GM19467 (cell line): ENCODE measurements at regions not wholly inside any gene's neighbourhood (a gene's known extent, or its start where the extent isn't known, plus 50 kb on each side); places are given as distances from the start of the nearest gene placed in this dataset.

Source experiments
- ATAC-seq: cut with Tn5 transposase; IDR thresholded peaks from one replicate; pipeline ENCODE4 v1.9.1; 2021; ENCODE audit warnings: mild to moderate bottlenecking, moderate library complexity; ENCODE audit not compliant: unreplicated experiment

DNA sequence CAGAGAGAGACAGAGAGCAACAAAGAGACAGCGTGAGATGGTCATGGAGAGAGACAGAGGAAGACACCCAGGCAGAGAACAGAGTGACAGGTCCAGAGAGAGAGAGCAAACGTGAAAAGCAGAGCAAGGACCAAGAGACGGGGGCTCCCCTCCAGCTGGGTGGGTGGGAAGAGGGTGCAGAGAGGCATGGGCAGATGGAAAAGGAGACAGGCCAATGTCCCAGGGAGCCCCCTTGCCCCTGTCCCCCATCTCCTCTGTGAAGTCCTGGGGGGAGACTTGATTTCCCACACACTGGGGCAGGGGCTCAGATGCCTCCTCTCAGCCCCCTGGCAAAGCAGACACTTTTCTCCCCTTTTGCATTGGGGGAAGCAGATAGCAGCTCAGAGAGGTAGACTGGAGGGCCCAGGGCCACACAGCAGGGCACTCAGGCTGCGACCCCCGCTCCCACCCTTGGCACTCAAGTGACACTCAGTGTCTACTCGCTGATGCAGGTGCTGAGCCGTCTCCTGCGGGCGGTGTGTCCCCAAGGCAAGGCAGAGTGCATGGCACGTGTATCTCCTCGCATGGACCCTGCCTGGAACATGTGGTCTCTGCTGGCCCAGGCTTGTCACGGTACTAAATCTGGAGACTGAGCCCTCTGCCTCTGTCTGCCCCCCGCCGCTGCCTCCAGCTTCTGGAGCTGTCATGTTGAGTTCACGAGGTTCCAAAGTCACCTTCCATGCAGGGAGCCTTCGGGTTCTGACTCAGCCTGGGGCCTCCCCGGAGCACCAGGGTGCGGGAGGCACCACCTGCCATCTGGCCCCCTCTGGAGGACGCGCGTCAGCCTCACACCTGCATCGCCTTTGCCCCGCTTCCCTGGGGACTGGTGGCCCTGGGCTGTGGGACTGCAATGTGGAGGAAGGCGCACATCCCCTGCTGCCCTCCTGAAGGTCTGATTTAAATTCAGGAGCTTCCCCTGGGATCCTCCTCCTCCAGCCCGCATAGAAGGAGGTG lies 215.9 kb upstream of the GSE1 start:
- ATAC-seq = no peak

DNA sequence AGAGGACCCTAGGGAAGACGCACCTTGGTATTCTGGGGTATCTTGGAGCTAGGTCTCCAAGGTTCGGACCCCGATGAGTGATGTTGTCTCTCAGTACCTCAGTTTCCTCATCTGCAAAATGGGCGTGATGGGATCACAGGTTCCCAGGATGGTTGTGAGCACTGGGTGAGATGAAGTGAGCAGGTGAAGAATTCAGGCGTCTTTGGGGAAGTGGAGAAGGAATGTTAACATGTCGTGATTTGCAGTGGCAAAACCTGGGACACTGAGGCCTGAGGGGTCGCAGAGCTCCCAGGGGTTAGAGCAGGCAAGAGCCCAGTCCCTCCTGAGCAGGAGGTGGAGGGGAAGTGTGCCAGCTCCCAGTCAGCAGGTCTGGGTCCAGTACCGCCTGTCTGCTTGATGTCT lies 215.1 kb upstream of the GSE1 start:
- ATAC-seq = no peak

DNA sequence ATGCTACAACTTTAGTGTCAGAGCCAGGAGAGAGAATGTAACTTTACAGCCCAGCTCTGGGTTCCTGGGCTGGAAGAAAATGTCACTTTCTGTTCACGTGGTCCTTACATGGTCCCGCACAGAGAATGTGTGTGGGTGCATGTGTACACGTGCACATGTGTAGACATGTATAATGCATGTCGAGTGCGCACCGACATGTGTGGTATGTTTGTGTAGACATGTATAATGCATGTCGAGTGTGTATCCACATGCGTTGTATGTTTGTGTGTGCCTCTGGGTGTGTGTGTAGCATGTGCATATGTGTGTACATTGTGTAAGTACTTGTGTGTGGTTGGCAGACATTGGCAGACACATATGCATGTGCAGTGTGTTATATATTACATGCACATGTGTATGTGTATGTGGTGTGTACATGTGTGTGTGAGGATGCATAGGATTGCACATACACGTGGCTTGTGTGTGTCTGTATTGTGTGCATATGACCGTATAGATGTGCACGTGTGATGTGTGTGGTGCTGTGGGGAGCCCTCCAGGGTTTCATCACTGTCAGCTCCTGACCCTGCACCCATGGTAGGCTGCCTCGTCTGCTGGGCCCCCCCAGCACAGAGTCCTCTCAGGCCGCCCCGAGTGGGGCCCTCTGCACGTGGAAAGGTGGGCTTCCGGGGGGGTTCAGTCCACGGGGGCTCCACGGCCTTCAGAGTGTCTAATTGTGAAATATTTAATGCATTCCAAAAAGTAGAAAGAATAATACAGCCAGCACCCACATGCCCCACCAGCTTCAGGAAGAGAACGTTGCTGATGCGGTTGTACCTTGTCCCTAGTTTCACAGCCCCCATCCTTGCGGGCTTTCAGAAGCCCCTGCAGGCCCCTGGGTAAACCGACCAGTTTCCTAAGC lies 214.2 kb upstream of the GSE1 start:
- no peak for ATAC-seq

DNA sequence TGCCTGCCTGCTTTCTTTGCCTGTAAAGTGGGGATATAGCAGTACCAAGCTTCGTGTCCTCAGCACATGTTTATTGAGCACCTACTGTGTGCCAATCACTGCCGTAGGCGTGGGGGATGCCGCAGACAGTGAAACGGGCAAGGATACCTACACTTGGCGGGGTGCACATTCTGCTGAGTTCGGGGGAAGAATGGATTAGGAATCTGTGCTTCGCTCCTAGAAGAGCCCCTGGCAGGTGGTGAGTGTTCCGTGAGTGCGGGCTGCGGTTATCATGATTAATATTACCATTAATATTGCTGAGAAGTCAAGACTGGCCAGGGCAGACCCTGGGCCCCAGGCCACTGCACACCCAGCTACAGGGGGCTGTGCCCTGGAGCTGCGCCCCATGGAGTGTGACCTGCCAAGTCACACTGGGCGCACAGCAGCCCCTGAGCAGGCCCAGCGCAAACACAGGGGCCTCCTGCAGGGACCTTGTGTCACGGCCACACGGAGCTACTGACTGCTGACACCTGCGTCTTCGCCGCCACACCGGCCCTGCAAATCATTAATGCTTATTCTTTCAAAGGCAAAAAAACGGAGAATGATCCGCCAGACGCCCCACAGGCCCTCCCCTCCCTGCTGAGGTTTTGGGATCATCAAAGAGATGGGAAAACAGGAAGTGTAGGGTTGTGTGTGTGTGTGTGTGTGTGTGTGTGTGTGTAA lies 213.4 kb upstream of the GSE1 start:
- ATAC-seq = no peak

DNA sequence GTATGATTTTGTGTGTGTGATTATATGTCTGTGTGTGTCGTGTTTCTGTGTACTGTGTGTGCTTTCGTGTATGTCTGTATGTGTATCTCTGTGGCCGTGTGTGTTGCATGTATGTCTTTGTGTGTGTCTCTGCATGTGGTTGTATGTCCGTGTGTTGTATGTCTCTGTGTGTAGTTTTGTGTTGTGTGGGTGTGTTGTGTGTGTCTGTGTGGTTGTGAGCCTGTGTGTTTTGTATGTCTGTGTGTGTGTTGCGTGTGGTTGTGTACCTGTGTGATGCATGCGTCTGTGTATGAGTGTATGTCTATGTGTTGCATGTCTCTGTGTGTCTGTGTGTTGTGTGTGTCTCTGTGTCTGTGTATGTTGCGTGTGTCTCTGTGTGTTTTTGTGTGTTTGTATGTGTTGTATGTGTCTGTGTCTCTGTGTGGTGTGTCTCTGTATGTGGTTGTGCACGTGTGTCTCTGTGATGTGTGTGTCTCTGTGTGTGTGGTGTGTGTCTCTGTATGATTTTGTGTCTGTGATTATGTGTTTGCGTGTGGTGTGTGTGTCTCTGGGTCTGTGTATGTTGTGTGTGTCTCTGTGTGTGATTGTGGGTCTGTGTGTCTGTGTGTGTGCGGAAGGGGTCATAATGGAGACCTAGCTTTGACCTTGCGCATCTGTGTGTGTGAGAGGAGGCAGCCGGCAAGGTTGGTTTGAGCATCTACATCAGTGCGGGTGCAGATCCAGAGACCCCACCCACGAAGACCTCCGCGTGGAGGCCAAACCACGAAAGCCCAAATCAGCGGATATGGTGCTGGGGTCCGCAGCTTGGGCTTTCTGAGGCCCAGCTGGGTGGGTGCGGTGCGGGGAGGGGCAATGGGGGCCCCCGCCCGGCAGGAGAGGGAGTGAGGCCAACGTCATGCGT lies 212.6 kb upstream of the GSE1 start:
- no peak for ATAC-seq

DNA sequence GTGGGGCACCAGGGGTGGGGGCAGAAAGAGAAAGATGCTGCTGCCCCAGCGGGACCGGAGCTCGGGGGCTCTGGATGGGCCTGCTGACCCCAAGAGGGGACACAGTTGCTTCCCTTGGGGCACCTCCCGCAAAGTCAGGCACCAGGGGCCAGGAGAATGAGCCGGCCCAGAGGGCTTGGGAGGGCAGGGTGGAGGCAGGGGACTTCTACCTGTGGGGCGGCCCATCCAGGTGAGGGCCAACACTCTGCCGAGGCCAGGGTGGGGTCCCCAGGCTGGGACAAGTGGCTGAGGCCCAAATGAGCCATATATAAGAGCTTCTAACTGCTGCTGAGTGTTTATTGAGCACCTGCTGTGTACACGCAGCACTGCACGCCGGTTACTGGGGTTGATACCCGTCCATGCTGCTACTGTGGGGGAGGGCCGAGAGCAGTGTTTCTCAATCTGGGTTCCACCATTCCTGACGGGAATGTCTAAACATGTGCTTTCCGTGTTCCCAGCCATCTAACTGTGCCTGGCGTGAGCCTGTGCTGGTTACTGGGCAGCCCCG lies 211.7 kb upstream of the GSE1 start:
- no peak for ATAC-seq

DNA sequence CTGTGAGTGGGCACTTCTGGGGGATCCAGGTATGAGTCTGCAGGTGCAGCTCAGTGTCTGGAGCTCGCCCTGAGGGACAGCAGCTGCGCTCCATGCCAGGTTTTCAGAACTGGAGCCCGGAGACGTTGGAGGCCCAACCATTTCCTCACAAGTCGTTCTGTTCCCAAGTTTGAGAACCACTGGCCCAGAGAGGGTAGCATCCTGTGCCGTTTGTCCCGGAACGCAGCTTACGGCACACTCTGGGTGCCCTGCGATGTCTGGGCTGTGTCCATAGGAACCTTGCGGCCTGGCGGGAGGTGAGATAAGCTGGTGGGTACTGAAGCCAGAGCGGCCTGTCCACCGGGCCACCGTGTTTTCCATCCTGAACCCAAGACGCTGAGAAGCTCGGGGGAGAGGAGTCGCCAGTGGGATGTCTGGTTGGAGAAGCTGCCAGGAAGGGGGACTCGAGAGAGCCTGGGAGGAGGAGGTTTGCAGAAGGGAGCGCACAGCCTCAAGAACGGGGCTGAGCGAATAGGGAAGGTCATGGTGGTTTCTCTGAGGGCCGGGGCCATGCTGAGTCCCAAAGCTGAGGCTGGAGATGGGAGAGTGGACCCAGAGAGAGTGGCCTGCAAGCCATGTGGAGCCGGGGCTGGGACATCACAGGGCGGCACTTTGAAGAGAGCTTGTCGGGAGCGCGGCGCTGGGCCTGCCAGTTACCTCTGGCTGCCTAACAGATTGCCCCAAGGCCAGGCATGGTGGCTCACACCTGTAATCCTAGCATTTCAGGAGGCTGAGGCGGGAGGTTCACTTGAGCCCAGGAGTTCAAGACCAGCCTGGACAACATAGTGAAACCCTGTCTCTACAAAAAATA lies 211.0 kb upstream of the GSE1 start:
- no peak for ATAC-seq

DNA sequence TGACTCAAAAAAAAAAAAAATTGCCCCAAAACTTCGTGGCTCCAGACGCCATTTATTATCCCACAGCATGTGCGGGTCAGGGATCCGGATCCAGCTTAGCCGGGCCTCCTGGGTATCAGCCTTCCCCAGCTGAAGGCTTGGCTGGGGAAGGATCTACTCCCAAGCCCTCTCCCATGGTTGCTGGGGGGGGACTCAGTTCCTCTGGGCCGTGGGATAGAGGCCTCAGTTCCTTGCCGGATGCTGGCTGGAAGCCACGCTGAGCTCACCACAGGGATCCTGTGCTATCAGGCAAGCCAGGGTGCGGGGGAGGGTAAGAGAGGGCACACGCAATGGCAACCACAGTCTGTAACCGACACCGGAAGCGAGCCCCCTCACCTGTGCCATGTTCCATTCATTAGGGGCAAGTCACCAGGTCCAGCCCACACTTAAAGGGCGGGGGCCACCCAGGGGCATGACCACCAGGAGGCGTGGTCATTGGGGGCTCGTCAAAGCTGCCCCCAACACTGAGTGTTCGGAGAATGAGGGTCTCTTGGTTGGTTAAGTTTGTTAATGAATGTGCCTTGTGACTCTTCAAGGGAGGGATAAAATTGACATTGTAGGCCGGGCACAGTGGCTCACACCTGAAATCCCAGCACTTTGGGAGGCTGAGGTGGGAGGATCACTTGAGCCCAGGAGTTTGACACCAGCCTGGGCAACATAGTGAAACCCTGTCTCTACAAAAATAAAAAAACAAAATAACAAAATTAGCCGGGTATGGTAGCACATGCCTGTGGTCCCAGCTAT lies 210.0 kb upstream of the GSE1 start:
- ATAC-seq = no peak

DNA sequence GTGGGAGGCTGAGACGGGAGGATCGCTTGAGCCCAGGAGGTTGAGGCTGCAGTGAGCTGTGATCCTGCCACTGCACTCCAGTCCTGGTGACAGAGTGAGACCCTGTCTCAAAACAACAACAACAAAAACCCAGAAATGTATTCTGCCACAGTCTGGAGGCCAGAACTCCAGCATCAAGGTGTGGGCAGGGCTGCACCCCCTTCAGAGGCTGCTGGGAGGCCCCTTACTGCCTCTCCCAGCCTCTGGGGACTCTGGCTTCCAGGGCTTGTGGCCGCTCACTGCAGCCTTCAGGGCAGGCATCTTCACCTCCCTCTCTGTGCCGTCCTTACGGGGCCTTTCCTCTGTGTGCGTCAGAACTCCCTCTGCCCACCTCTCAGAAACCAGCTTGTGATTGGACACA lies 209.4 kb upstream of the GSE1 start:
- ATAC-seq = no peak

DNA sequence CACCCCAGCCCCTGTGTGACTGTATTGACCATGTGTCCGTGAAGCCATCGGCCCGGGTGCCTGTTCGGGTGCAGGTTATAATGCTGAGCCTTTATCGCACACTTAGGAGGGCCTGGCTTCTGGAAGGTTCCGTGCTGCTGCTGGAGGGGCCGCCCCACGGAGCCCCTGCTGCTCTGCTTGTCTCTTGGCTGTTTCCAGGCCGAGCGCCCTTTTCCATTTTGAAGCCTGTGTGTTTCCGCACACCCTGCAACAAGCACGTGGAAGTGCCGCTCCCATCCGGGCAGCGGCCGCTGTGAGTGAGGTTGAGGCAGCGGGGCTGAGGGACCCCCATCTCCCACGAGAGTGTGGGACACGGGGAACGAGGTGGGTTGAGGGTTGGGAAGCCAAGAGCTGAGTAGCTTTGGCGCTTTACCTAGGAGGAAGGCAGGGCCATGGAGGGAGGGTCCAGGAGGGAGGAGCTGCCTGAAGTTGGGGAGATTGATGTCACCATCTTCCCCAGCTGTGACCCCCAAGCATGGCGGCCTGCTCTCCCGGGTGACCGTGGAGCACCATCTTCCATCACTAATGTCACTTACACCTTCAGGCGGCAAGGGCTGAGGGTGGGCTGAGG lies 200.1 kb upstream of the GSE1 start:
- ATAC-seq = no peak

DNA sequence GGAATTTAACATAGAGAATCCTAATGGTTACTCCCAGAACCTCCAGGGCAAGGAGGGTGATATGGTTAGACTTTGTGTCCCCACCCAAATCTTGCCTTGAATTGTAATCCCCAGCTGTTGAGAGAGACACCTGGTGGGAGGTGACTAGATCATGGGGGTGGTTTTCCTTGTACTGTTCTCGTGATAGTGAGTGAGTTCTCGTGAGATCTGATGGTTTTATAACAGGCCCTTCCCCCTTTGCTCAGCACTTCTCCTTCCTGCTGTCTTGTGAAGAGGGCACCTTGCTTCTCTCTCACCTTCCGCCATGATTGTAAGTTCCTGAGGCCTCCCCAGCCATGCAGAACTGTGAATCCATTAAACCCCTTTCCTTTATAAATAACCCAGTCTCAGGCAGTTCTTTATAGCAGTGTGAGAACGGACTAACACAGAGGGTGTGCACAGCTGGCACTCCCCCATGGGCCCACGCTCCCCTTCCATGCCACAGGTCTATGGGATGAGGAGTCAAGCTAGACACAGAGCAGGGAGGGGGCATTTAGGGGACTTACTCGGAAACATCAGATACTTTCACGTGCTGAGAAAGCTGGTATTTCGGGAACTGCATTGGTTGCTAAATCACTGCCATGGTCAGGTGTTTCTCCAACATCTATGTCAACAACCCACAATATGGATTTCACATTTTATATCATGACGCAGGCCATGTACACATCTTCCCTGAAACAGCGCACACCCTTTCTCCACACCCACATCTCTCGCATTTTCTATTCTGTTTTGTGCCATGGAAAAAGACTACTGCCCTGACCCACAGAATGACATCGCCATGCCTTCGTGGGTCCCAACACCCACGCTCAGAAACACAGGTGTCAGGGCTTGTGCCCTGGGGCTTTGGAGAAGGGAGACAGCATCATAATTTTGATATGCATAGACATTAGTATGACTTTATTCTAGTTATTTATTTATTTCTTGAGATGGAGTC lies 199.1 kb upstream of the GSE1 start:
- ATAC-seq = no peak

DNA sequence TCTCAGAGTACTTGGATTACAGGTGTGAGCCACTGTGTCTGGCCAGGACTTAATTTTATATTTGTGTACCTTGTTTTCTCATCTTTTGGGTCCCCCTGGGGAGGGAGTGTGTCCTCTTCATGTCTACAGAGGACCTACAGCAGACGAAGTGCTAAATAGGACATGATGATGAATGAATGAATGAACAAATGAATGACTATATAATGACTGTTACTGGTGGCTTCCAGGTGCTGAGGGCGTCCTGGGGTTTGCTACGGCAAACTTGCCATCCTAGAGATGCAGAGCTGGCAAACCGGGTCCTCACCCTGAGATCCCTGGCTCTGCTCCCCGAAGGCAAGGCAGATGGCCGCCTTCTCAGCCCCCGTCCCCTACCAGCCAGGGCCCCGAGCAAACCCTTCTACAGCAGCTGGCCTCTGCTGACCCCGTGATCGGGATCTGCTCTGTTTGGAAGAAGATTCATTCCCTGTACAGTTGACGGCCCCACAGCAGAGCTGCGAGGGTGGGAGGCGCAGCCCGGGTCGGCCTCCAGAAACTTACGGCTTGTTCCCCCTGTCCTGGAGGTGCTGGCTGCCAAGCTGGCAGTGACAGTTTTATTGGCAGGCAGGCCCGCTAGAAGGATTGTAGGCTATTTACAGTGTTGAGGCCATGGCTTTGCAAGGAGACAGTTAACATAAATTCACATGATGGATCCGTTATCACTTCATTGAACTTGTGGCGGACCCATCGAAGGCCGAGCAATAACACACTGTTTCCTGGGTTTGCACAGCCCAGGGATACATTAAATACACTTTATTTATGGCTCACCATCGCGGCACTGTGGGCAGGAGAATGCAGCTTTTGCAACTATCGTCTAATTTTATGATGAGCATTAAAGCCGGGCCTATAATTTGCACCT lies 197.7 kb upstream of the GSE1 start:
- no peak for ATAC-seq

DNA sequence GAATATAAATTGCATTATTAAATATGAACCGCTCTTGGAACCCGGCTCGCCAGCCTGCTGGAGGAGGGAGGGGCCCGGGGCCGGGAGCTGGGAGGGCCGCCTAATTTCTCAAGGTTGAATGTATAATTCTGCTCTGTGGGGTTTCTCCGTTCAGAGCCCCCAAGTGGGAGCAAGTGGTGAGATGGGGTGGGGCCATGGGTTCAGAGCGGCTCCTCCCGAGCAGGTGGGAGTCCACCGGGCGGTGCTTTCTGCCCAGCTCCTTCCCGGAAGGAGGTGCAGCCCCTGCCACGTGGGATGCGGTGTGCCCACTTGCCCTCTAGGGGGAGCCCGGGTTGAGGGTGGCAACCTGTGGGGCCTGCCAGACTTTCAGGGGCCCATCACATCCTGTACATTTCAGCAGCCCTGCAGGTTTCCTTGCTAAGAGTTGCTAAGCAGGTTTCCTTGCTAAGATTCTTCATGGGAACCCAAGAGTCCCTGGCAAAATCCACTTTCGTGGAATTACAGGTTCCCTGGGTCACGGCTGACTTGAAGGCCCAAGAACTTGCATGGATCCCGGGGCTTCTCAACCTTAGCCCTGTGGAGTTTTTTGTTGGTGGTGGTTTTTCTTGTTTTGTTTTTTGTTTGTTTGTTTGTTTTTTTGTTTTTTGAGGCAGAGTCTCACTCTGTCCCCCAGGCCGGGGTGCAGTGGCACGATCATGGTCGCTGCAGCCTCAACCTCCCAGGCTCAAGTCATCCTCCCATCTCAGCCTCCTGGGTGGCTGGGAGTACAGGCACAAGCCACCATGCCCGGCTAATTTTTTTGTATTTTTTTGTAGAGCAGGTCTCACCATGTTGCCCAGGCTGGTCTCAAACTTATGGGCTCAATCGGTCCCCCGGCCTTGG lies 196.7 kb upstream of the GSE1 start:
- no peak for ATAC-seq

DNA sequence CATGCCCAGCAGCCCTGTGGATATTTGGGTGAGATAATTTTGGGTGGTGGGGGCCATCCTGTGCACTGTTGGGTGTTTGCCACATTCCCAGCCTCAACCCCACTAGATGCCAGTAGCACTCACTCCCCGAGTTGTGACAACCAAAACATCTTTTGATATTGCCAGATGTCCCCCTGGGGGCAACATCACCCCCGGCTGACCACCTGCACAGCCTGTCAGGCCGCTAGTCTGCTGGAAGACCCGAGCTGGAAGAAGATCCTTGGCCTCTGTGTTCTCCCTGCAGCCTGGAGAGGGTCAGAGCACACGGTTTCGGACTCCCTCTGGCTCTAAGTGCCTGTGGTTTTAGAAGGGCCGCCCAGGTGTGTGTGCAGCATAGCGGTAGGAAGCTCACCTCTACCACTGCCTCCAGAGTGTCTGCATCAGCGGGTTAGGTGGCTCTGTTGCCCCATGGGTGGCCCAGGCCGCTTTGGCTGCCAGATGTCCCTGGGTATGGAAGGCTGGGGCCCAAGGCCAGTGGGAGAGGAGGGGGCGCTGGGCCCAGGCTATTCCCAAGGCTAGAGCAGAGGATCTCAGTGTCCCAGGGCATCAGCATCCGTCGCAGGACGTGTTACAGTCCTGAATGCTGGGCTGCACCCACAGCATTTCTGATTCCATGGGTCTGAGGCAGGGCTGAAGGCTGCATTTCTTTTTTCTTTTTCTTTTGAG lies 195.8 kb upstream of the GSE1 start:
- no peak for ATAC-seq
